ENCODE measurements at regions not wholly inside any gene's neighbourhood (a gene's known extent, or its start where the extent isn't known, plus 50 kb on each side); places are given as distances from the start of the nearest gene placed in this dataset.

DNA sequence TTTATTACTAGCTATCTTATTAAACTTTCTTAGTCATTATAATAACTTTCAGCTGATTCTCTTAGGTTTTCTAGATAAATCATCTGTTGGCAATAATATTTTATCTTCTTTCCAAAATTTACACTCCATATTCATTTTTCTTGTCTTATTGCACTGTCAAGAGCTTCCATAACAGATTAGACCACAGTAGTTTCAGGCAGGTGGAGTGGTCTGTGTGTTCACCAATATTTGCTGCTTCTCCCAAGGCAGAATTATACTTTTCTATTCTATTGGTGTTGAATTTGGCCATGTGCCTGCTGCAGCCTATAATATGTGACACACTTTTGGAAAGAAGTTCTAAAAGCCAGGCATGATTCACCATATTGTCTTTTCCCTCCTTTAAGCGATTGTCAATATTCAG lies 422.8 kb downstream of the GATA3 start:
- DNase-seq (ENCODE audit: low read depth), result no peak
- no peak for TF ChIP-seq CTCF (IDR thresholded peaks at IDR 0.05; ENCODE audit: low read length, missing control alignments)
- no peak overlapping the region for H3K4me3 ChIP-seq (replicated peaks; ENCODE audit: low read depth, low read length)

GRCh38 chr10:8481718-8482504 lies 427.4 kb downstream of the GATA3 start:
- no peak for TF ChIP-seq CTCF (IDR thresholded peaks at IDR 0.05; ENCODE audit: low read length, missing control alignments)
- H3K4me3 ChIP-seq (replicated peaks; ENCODE audit: low read depth, low read length), result no peak overlapping the region
- DNase-seq (ENCODE audit: low read depth), result no peak

DNA sequence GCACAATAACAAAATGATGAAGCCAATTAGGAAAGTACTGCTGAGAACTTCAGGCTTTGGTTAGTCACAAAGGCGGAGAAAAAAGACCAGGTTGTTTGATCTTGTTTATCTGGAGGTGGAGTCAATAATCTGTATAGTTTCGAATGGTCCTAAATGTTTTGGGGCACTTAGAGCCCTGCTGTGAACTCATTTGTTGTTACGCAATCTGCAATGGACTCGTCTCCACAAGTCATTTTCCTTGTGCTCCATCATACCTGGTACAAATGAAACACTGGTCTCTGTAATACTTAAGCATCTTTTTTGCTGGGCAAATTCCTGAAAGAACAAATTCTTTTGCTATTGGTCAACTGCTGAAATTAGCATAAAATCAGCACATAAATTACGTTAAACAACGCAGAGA lies 430.5 kb downstream of the GATA3 start:
- no peak for TF ChIP-seq CTCF (IDR thresholded peaks at IDR 0.05; ENCODE audit: low read length, missing control alignments)
- H3K4me3 ChIP-seq (replicated peaks; ENCODE audit: low read depth, low read length), result no peak overlapping the region
- DNase-seq (ENCODE audit: low read depth), result no peak

GRCh38 chr10:8487346-8487745 lies 432.9 kb downstream of the GATA3 start:
- TF ChIP-seq CTCF (IDR thresholded peaks at IDR 0.05; ENCODE audit: low read length, missing control alignments), result no peak
- H3K4me3 ChIP-seq (replicated peaks; ENCODE audit: low read depth, low read length), result no peak overlapping the region

GRCh38 chr10:8489232-8489631 lies 434.7 kb downstream of the GATA3 start:
- no peak for DNase-seq (ENCODE audit: low read depth)
- TF ChIP-seq CTCF (IDR thresholded peaks at IDR 0.05; ENCODE audit: low read length, missing control alignments), result no peak
- no peak overlapping the region for H3K4me3 ChIP-seq (replicated peaks; ENCODE audit: low read depth, low read length)

More at GRCh38 chr10:8487346-8487745, 432.9 kb downstream of the GATA3 start:
- DNase-seq (ENCODE audit: low read depth), result no peak

DNA sequence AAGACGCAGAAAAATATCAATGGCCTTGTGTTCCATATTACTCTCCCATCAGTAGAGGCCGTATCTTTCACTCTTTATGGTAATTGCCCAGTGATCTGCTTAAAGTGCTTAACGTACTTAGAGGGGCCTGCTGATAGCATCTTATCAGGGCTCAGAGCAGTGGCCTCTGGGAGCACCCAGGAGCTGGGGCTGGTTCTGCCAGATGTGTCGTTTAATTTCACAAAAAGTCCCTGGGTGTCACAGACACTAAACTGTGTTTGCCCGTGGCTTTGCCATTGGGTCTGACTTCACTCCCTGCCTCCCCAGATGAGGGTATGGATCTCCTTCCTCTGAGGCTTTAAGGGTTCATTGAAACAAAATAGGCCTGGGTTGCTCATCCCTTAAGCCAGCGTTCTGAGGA lies 435.3 kb downstream of the GATA3 start:
- no peak for DNase-seq (ENCODE audit: low read depth)
- no peak overlapping the region for H3K4me3 ChIP-seq (replicated peaks; ENCODE audit: low read depth, low read length)
- TF ChIP-seq CTCF (IDR thresholded peaks at IDR 0.05; ENCODE audit: low read length, missing control alignments), result no peak

- H3K4me3 ChIP-seq (replicated peaks; ENCODE audit: low read depth, low read length), result no peak overlapping the region
- DNase-seq (ENCODE audit: low read depth), result no peak
- TF ChIP-seq CTCF (IDR thresholded peaks at IDR 0.05; ENCODE audit: low read length, missing control alignments), result no peak
Measured at GRCh38 chr10:8498290-8498689, 443.8 kb downstream of the GATA3 start.
